Fibroblast of lung (primary cell): ENCODE measurements at regions not wholly inside any gene's neighbourhood (a gene's known extent, or its start where the extent isn't known, plus 50 kb on each side); places are given as distances from the start of the nearest gene placed in this dataset.

Experiments used
- DNase-seq, 2 donors: peaks; one replicate each; pipeline versions ENCODE4 v3.0.0 to v3.0.0-alpha.2; 2010; ENCODE audit warnings: low read depth in 2 of 2
- H2AFZ ChIP-seq: 2 replicates; pipeline ENCODE4 v1.5.1; 2012; ENCODE audit warnings: low read length, control low read depth, inconsistent platforms
- H3K27ac ChIP-seq: 2 replicates; pipeline ENCODE4 v1.5.1; 2011; ENCODE audit warnings: low read length, control low read depth; ENCODE audit not compliant: insufficient read depth
- H3K27me3 ChIP-seq: 2 replicates; pipeline ENCODE4 v1.5.1; 2011; ENCODE audit warnings: mild to moderate bottlenecking, low read length; ENCODE audit not compliant: control insufficient read depth, insufficient read depth
- H3K36me3 ChIP-seq: 2 replicates; pipeline ENCODE4 v1.5.1; 2011; ENCODE audit warnings: low read length; ENCODE audit not compliant: control insufficient read depth, insufficient read depth
- H3K4me1 ChIP-seq: 2 replicates; pipeline ENCODE4 v1.5.1; 2011; ENCODE audit warnings: low read length; ENCODE audit not compliant: control insufficient read depth, insufficient read depth; ENCODE audit errors: extremely low read depth
- H3K4me2 ChIP-seq: 2 replicates; pipeline ENCODE4 v1.5.1; 2011; ENCODE audit warnings: low read length, control low read depth; ENCODE audit not compliant: insufficient read depth; ENCODE audit errors: extremely low read depth
- H3K4me3 ChIP-seq, 4 experiments: fragments of 200-600 bp in 1 of 4; sonication (generic) in 1 of 4; replicated peaks in 1 of 4; 2 replicates each; pipeline ENCODE4 v1.5.1; 2011 to 2016; ENCODE audit warnings: low read length in 4 of 4, low read depth in 3 of 4, mild to moderate bottlenecking in 3 of 4, control low read depth in 2 of 4, inconsistent platforms in 1 of 4, mixed read lengths in 1 of 4; ENCODE audit not compliant: insufficient read depth in 1 of 4; ENCODE audit errors: control extremely low read depth in 1 of 4
- H3K79me2 ChIP-seq: 2 replicates; pipeline ENCODE4 v1.5.1; 2012; ENCODE audit warnings: mild to moderate bottlenecking, low read length, inconsistent platforms; ENCODE audit not compliant: control insufficient read depth, insufficient read depth
- H3K9ac ChIP-seq: 2 replicates; pipeline ENCODE4 v1.5.1; 2011; ENCODE audit warnings: mild to moderate bottlenecking, low read length, control low read depth; ENCODE audit not compliant: insufficient read depth
- H3K9me3 ChIP-seq: 2 replicates; pipeline ENCODE4 v1.5.1; 2012; ENCODE audit warnings: low read depth, low read length; ENCODE audit not compliant: control insufficient read depth, insufficient read depth
- H4K20me1 ChIP-seq: 2 replicates; pipeline ENCODE4 v1.5.1; 2011; ENCODE audit warnings: low read length; ENCODE audit not compliant: control insufficient read depth, insufficient read depth; ENCODE audit errors: extremely low read depth
- CTCF ChIP-seq, 2 donors: IDR thresholded peaks in 1 of 2; conservative IDR thresholded peaks in 1 of 2; 1 replicate in 1 of 2; 2 replicates in 1 of 2; pipeline ENCODE4 v1.5.1; 2011 to 2012; ENCODE audit warnings: low read length in 2 of 2, control low read depth in 1 of 2, inconsistent platforms in 1 of 2, low read depth in 1 of 2, mild to moderate bottlenecking in 1 of 2
- EZH2 ChIP-seq: IDR thresholded peaks from 2 replicates; pipeline ENCODE4 v1.5.1; 2012; ENCODE audit warnings: low read length, control low read depth, mild to moderate bottlenecking; ENCODE audit errors: missing control alignments

- Histone ChIP-seq H3K9ac (no peak overlapping the region), H4K20me1 (no peaks in the 10 kb centered on the region)
- peak; percentile 41 to 85 for DNase-seq
Measured at GRCh38 chr13:62320129-62321108, 904.8 kb upstream of the PCDH20 start.

GRCh38 chr13:62309904-62310303, 894.3 kb upstream of the PCDH20 start:
- DNase-seq = no peak
- Histone ChIP-seq H3K4me3 (no peak overlapping the region), H3K79me2 (no peaks in the 10 kb centered on the region), H4K20me1 (no peaks in the 10 kb centered on the region), H3K9ac (no peak overlapping the region), H3K9me3 (no peaks in the 10 kb centered on the region), H3K27ac (no peak overlapping the region), H3K4me2 (no peak overlapping the region), H3K36me3 (no peaks in the 10 kb centered on the region), H3K4me1 (no peaks in the 10 kb centered on the region), H2AFZ (no peak overlapping the region), H3K27me3 (no peaks in the 10 kb centered on the region)
- TF ChIP-seq EZH2 = no peak
- no peak for TF ChIP-seq CTCF (conservative IDR thresholded peaks at IDR 0.05 in 1 of 2, IDR thresholded peaks at IDR 0.05 in 1 of 2; ENCODE audit: low read depth in 1 of 2, low read length in 2 of 2)

More at GRCh38 chr13:62320129-62321108, 904.8 kb upstream of the PCDH20 start:
- TF ChIP-seq EZH2 (no peak), CTCF (conservative IDR thresholded peaks at IDR 0.05 in 1 of 2, IDR thresholded peaks at IDR 0.05 in 1 of 2; ENCODE audit: low read depth in 1 of 2, low read length in 2 of 2) (peak in 1 of 2 donors; percentile 66)
- H3K4me3 ChIP-seq = no peak overlapping the region
- H3K4me2 ChIP-seq = no peak overlapping the region
- no peak overlapping the region for H3K27ac ChIP-seq
- H2AFZ ChIP-seq = no peak overlapping the region
- no peaks in the 10 kb centered on the region for H3K4me1 ChIP-seq
- H3K79me2 ChIP-seq = no peaks in the 10 kb centered on the region
- H3K36me3 ChIP-seq = no peaks in the 10 kb centered on the region
- H3K9me3 ChIP-seq = no peaks in the 10 kb centered on the region
- no peaks in the 10 kb centered on the region for H3K27me3 ChIP-seq

- Histone ChIP-seq H3K36me3 (no peaks in the 10 kb centered on the region), H3K9me3 (no peaks in the 10 kb centered on the region)
Measured at GRCh38 chr13:62305756-62306155, 890.1 kb upstream of the PCDH20 start.

More at GRCh38 chr13:62305756-62306155, 890.1 kb upstream of the PCDH20 start:
- TF ChIP-seq CTCF (conservative IDR thresholded peaks at IDR 0.05 in 1 of 2, IDR thresholded peaks at IDR 0.05 in 1 of 2; ENCODE audit: low read depth in 1 of 2, low read length in 2 of 2) = no peak
- TF ChIP-seq EZH2 = no peak
- Histone ChIP-seq H3K9ac (no peak overlapping the region), H3K27ac (no peak overlapping the region), H3K79me2 (no peaks in the 10 kb centered on the region), H2AFZ (no peak overlapping the region), H3K4me3 (no peak overlapping the region), H3K4me1 (no peaks in the 10 kb centered on the region), H4K20me1 (no peaks in the 10 kb centered on the region), H3K4me2 (no peak overlapping the region), H3K27me3 (no peaks in the 10 kb centered on the region)
- peak in 1 of 2 donors; percentile 3 for DNase-seq
